HEK293 (cell line): ENCODE measurements at regions not wholly inside any gene's neighbourhood (a gene's known extent, or its start where the extent isn't known, plus 50 kb on each side); places are given as distances from the start of the nearest gene placed in this dataset.

Source experiments
- CTCF ChIA-PET: fragments of 350-600 bp; formaldehyde crosslinking; extraction: SDS; loops from one replicate; lab custom pipeline; 2021; ENCODE audit warnings: antibody characterized with exemption; lab: Yijun Ruan, JAX
- POLR2A ChIA-PET: fragments of 300-600 bp; formaldehyde crosslinking; extraction: SDS; loops from one replicate; lab custom pipeline; 2020; ENCODE audit warnings: antibody characterized with exemption, inconsistent platforms; lab: Yijun Ruan, JAX
- H3K27ac ChIP-seq: fragments of 200-500 bp; sonication (Bioruptor generic); 2 replicates; pipeline ENCODE4 v1.5.1; 2014; ENCODE audit warnings: low read depth, low read length, control low read depth, inconsistent platforms; ENCODE audit errors: extremely low read depth
- H3K36me3 ChIP-seq, 2 experiments: fragments of 200-500 bp in 1 of 2; sonication (Bioruptor generic) in 1 of 2; 1 replicate in 1 of 2; 2 replicates in 1 of 2; pipeline ENCODE4 v1.5.1; 2014 to 2017; ENCODE audit warnings: inconsistent platforms in 2 of 2, low read length in 2 of 2; ENCODE audit not compliant: control insufficient read depth in 2 of 2, insufficient read depth in 1 of 2
- H3K4me1 ChIP-seq: fragments of 200-500 bp; sonication (Bioruptor generic); 2 replicates; pipeline ENCODE4 v1.5.1; 2014; ENCODE audit warnings: mild to moderate bottlenecking, low read length, inconsistent platforms; ENCODE audit not compliant: control insufficient read depth, insufficient read depth
- H3K4me3 ChIP-seq: 2 replicates; pipeline ENCODE4 v1.5.1; 2011; ENCODE audit warnings: low read depth, mild to moderate bottlenecking, control low read depth, low read length, moderate library complexity
- H3K9me3 ChIP-seq: fragments of 200-500 bp; sonication (Bioruptor generic); 2 replicates; pipeline ENCODE4 v1.5.1; 2014; ENCODE audit warnings: low read depth, low read length, inconsistent platforms; ENCODE audit not compliant: control insufficient read depth, insufficient read depth
- GFI1B ChIP-seq: fragments of 450-650 bp; formaldehyde crosslinking; IDR thresholded peaks from 2 replicates; pipeline ENCODE4 v1.5.1; 2016; ENCODE audit warnings: missing biosample characterization, missing genetic modification characterization
- KLF8 ChIP-seq: fragments of 450-650 bp; formaldehyde crosslinking; IDR thresholded peaks from 2 replicates; pipeline ENCODE4 v1.5.1; 2016; ENCODE audit warnings: missing biosample characterization, missing genetic modification characterization
- MYNN ChIP-seq: fragments of 450-650 bp; formaldehyde crosslinking; IDR thresholded peaks from 2 replicates; pipeline ENCODE4 v1.5.1; 2016; ENCODE audit warnings: missing biosample characterization, missing genetic modification characterization, borderline replicate concordance
- WT1 ChIP-seq: fragments of 450-650 bp; formaldehyde crosslinking; IDR thresholded peaks from 2 replicates; pipeline ENCODE4 v1.5.1; 2016; ENCODE audit warnings: missing biosample characterization, missing genetic modification characterization
- ZBTB1 ChIP-seq: fragments of 450-650 bp; formaldehyde crosslinking; IDR thresholded peaks from 2 replicates; pipeline ENCODE4 v1.5.1; 2016; ENCODE audit warnings: missing biosample characterization, missing genetic modification characterization
- ZBTB17 ChIP-seq: fragments of 450-650 bp; formaldehyde crosslinking; IDR thresholded peaks from 2 replicates; pipeline ENCODE4 v1.5.1; 2016; ENCODE audit warnings: missing biosample characterization, missing genetic modification characterization
- ZNF121 ChIP-seq: fragments of 450-650 bp; formaldehyde crosslinking; IDR thresholded peaks from 2 replicates; pipeline ENCODE4 v1.5.1; 2016; ENCODE audit warnings: missing biosample characterization, missing genetic modification characterization
- ZNF132 ChIP-seq: fragments of 450-650 bp; formaldehyde crosslinking; IDR thresholded peaks from 2 replicates; pipeline ENCODE4 v1.5.1; 2017; ENCODE audit warnings: missing biosample characterization, missing genetic modification characterization, borderline replicate concordance
- ZNF155 ChIP-seq: fragments of 450-650 bp; formaldehyde crosslinking; IDR thresholded peaks from 2 replicates; pipeline ENCODE4 v1.5.1; 2016; ENCODE audit warnings: missing biosample characterization, missing genetic modification characterization
- ZNF16 ChIP-seq: fragments of 450-650 bp; formaldehyde crosslinking; IDR thresholded peaks from 2 replicates; pipeline ENCODE4 v1.5.1; 2016; ENCODE audit warnings: low read depth, missing biosample characterization, missing genetic modification characterization
- ZNF335 ChIP-seq: fragments of 450-650 bp; formaldehyde crosslinking; conservative IDR thresholded peaks from 2 replicates; pipeline ENCODE4 v1.5.1; 2016; ENCODE audit warnings: missing biosample characterization, missing genetic modification characterization
- ZNF354C ChIP-seq: fragments of 450-650 bp; formaldehyde crosslinking; IDR thresholded peaks from 2 replicates; pipeline ENCODE4 v1.5.1; 2016; ENCODE audit warnings: missing biosample characterization, missing genetic modification characterization, low read depth, borderline replicate concordance
- ZNF426 ChIP-seq: fragments of 450-650 bp; formaldehyde crosslinking; IDR thresholded peaks from 2 replicates; pipeline ENCODE4 v1.5.1; 2017; ENCODE audit warnings: missing biosample characterization, missing genetic modification characterization, mild to moderate bottlenecking, inconsistent platforms, moderate library complexity
- ZNF473 ChIP-seq: fragments of 450-650 bp; formaldehyde crosslinking; IDR thresholded peaks from 2 replicates; pipeline ENCODE4 v1.5.1; 2017; ENCODE audit warnings: missing biosample characterization, missing genetic modification characterization
- ZNF529 ChIP-seq: fragments of 450-650 bp; formaldehyde crosslinking; IDR thresholded peaks from 2 replicates; pipeline ENCODE4 v1.5.1; 2017; ENCODE audit warnings: missing genetic modification characterization, missing biosample characterization; ENCODE audit not compliant: insufficient replicate concordance
- ZNF677 ChIP-seq: fragments of 450-650 bp; IDR thresholded peaks from 2 replicates; pipeline ENCODE4 v1.5.0; 2018; ENCODE audit warnings: missing biosample characterization, mild to moderate bottlenecking, missing genetic modification characterization, moderate library complexity
- ZNF76 ChIP-seq: fragments of 450-650 bp; formaldehyde crosslinking; IDR thresholded peaks from 2 replicates; pipeline ENCODE4; 2016; ENCODE audit warnings: low read depth, missing biosample characterization, missing genetic modification characterization, borderline replicate concordance
- ZNF792 ChIP-seq: fragments of 450-650 bp; formaldehyde crosslinking; IDR thresholded peaks from 2 replicates; pipeline ENCODE4 v1.5.1; 2016; ENCODE audit warnings: missing biosample characterization, missing genetic modification characterization
- ZNF837 ChIP-seq: fragments of 450-650 bp; formaldehyde crosslinking; IDR thresholded peaks from 2 replicates; pipeline ENCODE4 v1.5.1; 2016; ENCODE audit warnings: missing biosample characterization, missing genetic modification characterization
- ZSCAN23 ChIP-seq: fragments of 450-650 bp; formaldehyde crosslinking; IDR thresholded peaks from 2 replicates; pipeline ENCODE4 v1.5.1; 2016; ENCODE audit warnings: missing biosample characterization, missing genetic modification characterization
- TF ChIP-seq, protein P1 (sequence below): fragments of 450-650 bp; formaldehyde crosslinking; conservative IDR thresholded peaks from 2 replicates; pipeline ENCODE4 v1.5.1; 2016; ENCODE audit warnings: low read depth, missing biosample characterization, missing genetic modification characterization
- TF ChIP-seq, protein P2 (sequence below): fragments of 450-650 bp; formaldehyde crosslinking; IDR thresholded peaks from 2 replicates; pipeline ENCODE4 v1.5.1; 2016; ENCODE audit warnings: missing biosample characterization, missing genetic modification characterization

DNA sequence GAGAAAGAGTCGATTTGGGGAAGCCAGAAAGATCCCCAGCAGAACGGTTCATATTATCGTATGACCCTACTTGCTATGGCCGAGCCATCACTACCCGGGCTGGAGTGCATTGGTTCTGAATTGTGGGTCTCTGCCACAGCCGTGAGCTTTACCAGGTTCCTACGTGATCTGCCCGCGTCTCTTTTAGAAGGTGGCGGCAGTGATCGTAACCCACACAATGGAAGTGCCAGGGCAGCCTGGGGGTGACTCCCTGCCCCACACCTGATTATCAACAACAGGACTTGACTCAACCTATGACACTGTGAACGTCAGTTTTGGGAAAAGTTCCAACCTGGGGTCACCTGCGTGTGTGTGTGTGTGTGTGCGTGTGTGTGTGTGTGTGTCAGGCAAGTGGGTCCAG lies 90.8 kb downstream of the SHOX start:
- TF ChIP-seq KLF8 (tag by site-specific recombination) (no peak), ZNF335 (tag by site-specific recombination) (no peak), WT1 (tag by site-specific recombination) (no peak), ZNF121 (tag by site-specific recombination) (no peak), ZNF677 (tag by site-specific recombination) (no peak), ZNF529 (tag by site-specific recombination) (no peak), ZNF792 (no peak), ZNF155 (no peak), GFI1B (tag by site-specific recombination) (no peak), ZNF473 (tag by site-specific recombination) (no peak), ZNF426 (tag by site-specific recombination) (no peak)
- TF ChIP-seq, protein P1, sequence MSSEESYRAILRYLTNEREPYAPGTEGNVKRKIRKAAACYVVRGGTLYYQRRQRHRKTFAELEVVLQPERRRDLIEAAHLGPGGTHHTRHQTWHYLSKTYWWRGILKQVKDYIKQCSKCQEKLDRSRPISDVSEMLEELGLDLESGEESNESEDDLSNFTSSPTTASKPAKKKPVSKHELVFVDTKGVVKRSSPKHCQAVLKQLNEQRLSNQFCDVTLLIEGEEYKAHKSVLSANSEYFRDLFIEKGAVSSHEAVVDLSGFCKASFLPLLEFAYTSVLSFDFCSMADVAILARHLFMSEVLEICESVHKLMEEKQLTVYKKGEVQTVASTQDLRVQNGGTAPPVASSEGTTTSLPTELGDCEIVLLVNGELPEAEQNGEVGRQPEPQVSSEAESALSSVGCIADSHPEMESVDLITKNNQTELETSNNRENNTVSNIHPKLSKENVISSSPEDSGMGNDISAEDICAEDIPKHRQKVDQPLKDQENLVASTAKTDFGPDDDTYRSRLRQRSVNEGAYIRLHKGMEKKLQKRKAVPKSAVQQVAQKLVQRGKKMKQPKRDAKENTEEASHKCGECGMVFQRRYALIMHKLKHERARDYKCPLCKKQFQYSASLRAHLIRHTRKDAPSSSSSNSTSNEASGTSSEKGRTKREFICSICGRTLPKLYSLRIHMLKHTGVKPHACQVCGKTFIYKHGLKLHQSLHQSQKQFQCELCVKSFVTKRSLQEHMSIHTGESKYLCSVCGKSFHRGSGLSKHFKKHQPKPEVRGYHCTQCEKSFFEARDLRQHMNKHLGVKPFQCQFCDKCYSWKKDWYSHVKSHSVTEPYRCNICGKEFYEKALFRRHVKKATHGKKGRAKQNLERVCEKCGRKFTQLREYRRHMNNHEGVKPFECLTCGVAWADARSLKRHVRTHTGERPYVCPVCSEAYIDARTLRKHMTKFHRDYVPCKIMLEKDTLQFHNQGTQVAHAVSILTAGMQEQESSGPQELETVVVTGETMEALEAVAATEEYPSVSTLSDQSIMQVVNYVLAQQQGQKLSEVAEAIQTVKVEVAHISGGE (tag by site-specific recombination), result no peak
- Histone ChIP-seq H3K4me1 (no peaks in the 10 kb centered on the region), H3K4me3 (no peak overlapping the region), H3K9me3 (peaks cover 5% of the 10 kb centered on the region; the same call in 1 of the 2 replicates), H3K36me3 (no peaks in the 10 kb centered on the region), H3K27ac (no peak overlapping the region)
- ChIA-PET CTCF (no interaction called here), POLR2A (no interaction called here)

DNA sequence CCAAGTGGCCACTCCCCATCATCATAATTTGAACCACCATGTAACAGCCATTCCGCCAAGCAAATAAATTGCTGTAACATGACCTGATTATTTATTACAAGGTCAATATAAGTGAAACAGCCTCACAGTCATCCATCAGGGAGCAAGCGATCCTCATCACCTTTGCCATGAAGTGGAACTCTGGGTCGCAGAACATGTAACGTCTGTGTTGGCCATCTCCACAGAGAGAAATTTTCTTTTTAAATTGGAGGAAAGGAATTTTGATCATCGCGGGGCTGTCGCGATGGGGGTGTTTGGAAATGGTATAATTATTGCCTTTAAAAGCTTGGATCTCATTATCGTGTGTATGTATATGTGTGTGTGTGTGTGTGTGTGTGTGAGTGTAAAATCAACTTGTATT lies 90.2 kb downstream of the SHOX start:
- CTCF ChIA-PET, result no interaction called here

DNA sequence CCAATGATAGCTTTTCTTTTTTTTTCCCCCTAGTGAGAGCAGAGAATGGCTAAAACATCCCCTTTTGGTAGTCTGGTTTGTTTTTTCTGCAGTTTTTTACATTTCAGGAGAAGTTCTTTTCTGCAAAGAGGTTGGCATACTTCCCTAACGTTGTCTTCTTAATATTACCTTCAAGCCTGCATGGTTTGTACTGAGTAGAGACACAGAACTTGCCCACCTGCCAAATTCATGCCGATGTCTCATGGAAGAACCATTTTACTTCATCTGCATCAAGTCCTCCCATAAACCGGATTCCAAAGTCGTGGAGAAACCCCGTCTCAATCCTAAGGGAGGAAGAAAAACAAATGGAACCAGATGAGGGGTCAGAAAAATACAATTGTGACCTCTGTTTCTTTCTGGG lies 89.7 kb downstream of the SHOX start:
- no peak overlapping the region for H3K27ac ChIP-seq
- H3K36me3 ChIP-seq, result no peaks in the 10 kb centered on the region
- no peak overlapping the region for H3K4me3 ChIP-seq
- POLR2A ChIA-PET, result no interaction called here
- TF ChIP-seq ZNF16 (tag by site-specific recombination) (no peak), ZNF837 (tag by site-specific recombination) (no peak), ZSCAN23 (tag by site-specific recombination) (no peak), ZNF132 (tag by site-specific recombination) (no peak), ZNF354C (no peak), ZNF76 (no peak), ZBTB17 (no peak)
- peaks cover 5% of the 10 kb centered on the region; the same call in 1 of the 2 replicates for H3K9me3 ChIP-seq
- no peaks in the 10 kb centered on the region for H3K4me1 ChIP-seq
- CTCF ChIA-PET, result no interaction called here

More for the DNA sequence above, 90.2 kb downstream of the SHOX start:
- Histone ChIP-seq H3K4me1 (no peaks in the 10 kb centered on the region), H3K36me3 (no peaks in the 10 kb centered on the region), H3K9me3 (peaks cover 5% of the 10 kb centered on the region; the same call in 1 of the 2 replicates), H3K4me3 (no peak overlapping the region), H3K27ac (no peak overlapping the region)
- POLR2A ChIA-PET, result no interaction called here
- TF ChIP-seq ZNF426 (tag by site-specific recombination) (no peak), ZBTB1 (tag by site-specific recombination) (no peak), ZNF155 (no peak), ZNF529 (tag by site-specific recombination) (no peak), MYNN (tag by site-specific recombination) (no peak)
- TF ChIP-seq, protein P2, sequence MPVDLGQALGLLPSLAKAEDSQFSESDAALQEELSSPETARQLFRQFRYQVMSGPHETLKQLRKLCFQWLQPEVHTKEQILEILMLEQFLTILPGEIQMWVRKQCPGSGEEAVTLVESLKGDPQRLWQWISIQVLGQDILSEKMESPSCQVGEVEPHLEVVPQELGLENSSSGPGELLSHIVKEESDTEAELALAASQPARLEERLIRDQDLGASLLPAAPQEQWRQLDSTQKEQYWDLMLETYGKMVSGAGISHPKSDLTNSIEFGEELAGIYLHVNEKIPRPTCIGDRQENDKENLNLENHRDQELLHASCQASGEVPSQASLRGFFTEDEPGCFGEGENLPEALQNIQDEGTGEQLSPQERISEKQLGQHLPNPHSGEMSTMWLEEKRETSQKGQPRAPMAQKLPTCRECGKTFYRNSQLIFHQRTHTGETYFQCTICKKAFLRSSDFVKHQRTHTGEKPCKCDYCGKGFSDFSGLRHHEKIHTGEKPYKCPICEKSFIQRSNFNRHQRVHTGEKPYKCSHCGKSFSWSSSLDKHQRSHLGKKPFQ (tag by site-specific recombination), result no peak
